ENCODE measurements at regions not wholly inside any gene's neighbourhood (a gene's known extent, or its start where the extent isn't known, plus 50 kb on each side); places are given as distances from the start of the nearest gene placed in this dataset.

DNA sequence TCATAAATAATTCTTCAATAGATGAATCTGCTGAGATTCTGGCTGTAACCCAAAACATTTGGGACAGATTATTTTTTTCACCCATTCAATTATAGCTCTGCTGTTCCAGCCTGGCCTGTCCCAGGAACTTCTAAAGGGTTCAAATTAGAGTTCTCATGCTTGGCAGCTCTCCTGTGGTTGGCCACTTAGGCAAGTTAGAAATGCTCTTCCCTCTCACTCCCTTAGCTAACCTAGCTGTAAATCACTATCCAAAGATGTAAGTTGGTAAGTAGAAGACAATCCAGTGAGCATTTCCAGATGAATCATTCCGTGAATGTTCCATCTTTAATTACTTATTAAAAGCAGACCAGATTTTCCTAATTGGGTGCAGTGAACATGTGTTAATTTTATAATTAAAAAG is 760.4 kb upstream of the TBX3 start:
- H3K79me2 ChIP-seq (ENCODE audit: insufficient read depth, low read length), result no peaks in the 10 kb centered on the region
- no peaks in the 10 kb centered on the region; the same call in 1 of the 2 replicates for H3K27me3 ChIP-seq (ENCODE audit: insufficient read depth, low read length)
- TF ChIP-seq JUND (IDR thresholded peaks at IDR 0.05), result no peak
- TF ChIP-seq TCF7L2 (IDR thresholded peaks at IDR 0.05; ENCODE audit: borderline replicate concordance, extremely low read depth, insufficient read depth, insufficient read length), result no peak
- no peak for TF ChIP-seq EZH2 (IDR thresholded peaks at IDR 0.05)
- TF ChIP-seq POLR2AphosphoS5 (IDR thresholded peaks at IDR 0.05; ENCODE audit: low read depth, low read length), result no peak
- TF ChIP-seq SIN3A (IDR thresholded peaks at IDR 0.05; ENCODE audit: low read depth), result no peak
- TF ChIP-seq, protein P1, sequence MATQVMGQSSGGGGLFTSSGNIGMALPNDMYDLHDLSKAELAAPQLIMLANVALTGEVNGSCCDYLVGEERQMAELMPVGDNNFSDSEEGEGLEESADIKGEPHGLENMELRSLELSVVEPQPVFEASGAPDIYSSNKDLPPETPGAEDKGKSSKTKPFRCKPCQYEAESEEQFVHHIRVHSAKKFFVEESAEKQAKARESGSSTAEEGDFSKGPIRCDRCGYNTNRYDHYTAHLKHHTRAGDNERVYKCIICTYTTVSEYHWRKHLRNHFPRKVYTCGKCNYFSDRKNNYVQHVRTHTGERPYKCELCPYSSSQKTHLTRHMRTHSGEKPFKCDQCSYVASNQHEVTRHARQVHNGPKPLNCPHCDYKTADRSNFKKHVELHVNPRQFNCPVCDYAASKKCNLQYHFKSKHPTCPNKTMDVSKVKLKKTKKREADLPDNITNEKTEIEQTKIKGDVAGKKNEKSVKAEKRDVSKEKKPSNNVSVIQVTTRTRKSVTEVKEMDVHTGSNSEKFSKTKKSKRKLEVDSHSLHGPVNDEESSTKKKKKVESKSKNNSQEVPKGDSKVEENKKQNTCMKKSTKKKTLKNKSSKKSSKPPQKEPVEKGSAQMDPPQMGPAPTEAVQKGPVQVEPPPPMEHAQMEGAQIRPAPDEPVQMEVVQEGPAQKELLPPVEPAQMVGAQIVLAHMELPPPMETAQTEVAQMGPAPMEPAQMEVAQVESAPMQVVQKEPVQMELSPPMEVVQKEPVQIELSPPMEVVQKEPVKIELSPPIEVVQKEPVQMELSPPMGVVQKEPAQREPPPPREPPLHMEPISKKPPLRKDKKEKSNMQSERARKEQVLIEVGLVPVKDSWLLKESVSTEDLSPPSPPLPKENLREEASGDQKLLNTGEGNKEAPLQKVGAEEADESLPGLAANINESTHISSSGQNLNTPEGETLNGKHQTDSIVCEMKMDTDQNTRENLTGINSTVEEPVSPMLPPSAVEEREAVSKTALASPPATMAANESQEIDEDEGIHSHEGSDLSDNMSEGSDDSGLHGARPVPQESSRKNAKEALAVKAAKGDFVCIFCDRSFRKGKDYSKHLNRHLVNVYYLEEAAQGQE (IDR thresholded peaks at IDR 0.05; ENCODE audit: low read depth), result no peak
- TF ChIP-seq, protein P2, sequence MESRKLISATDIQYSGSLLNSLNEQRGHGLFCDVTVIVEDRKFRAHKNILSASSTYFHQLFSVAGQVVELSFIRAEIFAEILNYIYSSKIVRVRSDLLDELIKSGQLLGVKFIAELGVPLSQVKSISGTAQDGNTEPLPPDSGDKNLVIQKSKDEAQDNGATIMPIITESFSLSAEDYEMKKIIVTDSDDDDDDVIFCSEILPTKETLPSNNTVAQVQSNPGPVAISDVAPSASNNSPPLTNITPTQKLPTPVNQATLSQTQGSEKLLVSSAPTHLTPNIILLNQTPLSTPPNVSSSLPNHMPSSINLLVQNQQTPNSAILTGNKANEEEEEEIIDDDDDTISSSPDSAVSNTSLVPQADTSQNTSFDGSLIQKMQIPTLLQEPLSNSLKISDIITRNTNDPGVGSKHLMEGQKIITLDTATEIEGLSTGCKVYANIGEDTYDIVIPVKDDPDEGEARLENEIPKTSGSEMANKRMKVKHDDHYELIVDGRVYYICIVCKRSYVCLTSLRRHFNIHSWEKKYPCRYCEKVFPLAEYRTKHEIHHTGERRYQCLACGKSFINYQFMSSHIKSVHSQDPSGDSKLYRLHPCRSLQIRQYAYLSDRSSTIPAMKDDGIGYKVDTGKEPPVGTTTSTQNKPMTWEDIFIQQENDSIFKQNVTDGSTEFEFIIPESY (IDR thresholded peaks at IDR 0.05; ENCODE audit: extremely low read depth, insufficient replicate concordance, low read length), result no peak
- TF ChIP-seq SP1 (IDR thresholded peaks at IDR 0.05; ENCODE audit: low read depth), result no peak
- no peak for TF ChIP-seq RAD21 (IDR thresholded peaks at IDR 0.05; ENCODE audit: low read depth)
- TF ChIP-seq EGR1 (IDR thresholded peaks at IDR 0.05; ENCODE audit: low read depth), result no peak
- TF ChIP-seq ZFX (IDR thresholded peaks at IDR 0.05), result no peak
- no peak for TF ChIP-seq YY1 (IDR thresholded peaks at IDR 0.05; ENCODE audit: extremely low read depth, insufficient replicate concordance, low read depth, low read length)
- TF ChIP-seq FOSL1 (IDR thresholded peaks at IDR 0.05; ENCODE audit: low read depth), result no peak
- TF ChIP-seq ELF1 (IDR thresholded peaks at IDR 0.05; ENCODE audit: borderline replicate concordance, low read depth), result no peak
- intact Hi-C loops (cut with micrococcal nuclease), result no loop called here
- H3K27ac ChIP-seq (ENCODE audit: low read depth, low read length), result no peak overlapping the region
- ChIA-PET RAD21 (ENCODE audit: low non-redundant PET in 1 of 2, low total read pairs in 2 of 2, uncharacterized antibody in 2 of 2, unreplicated experiment in 2 of 2) (no interaction called here), POLR2A (no interaction called here), CTCF (no interaction called here)
- peaks cover 7 to 9% of the 10 kb centered on the region in 2 experiments; a peak in 3 of 4 replicates for H3K4me1 ChIP-seq (ENCODE audit: control insufficient read depth in 1 of 2, insufficient read depth in 2 of 2, low read length in 2 of 2)
- no peak overlapping the region for H2AFZ ChIP-seq (ENCODE audit: low read depth, low read length, poor library complexity, severe bottlenecking)
- no TSS peak for BruUV-seq (replicated peaks)
- no peak overlapping the region for H3K4me3 ChIP-seq (replicated peaks in 1 of 2; ENCODE audit: low read depth in 1 of 2, low read length in 2 of 2)
- H3K9me2 ChIP-seq (ENCODE audit: insufficient read depth), result no peaks in the 10 kb centered on the region
- H3K9ac ChIP-seq (ENCODE audit: low read length), result no peak overlapping the region
- no peaks in the 10 kb centered on the region for H3K36me3 ChIP-seq (ENCODE audit: control insufficient read depth in 1 of 2, insufficient read depth in 2 of 2, low read length in 2 of 2)
- H3K4me2 ChIP-seq (ENCODE audit: low read length), result no peak overlapping the region
- no peaks in the 10 kb centered on the region for H4K20me1 ChIP-seq (ENCODE audit: insufficient read depth)
- no peak for DNase-seq (ENCODE audit: low read depth, low spot score)
- no peak for ATAC-seq
- H3K9me3 ChIP-seq (ENCODE audit: control insufficient read depth in 1 of 2, insufficient read depth in 1 of 2, low read depth in 1 of 2, low read length in 2 of 2), result no peaks in the 10 kb centered on the region

Data from HCT116 (cell line).